HG03442 (cell line): ENCODE measurements at regions not wholly inside any gene's neighbourhood (a gene's known extent, or its start where the extent isn't known, plus 50 kb on each side); places are given as distances from the start of the nearest gene placed in this dataset.
"Not testable (repeated sequence)": the region's sequence is repeated elsewhere in the genome, so short reads cannot be mapped to it uniquely, and the experiment has no call there.

Experiments
- ATAC-seq: cut with Tn5 transposase; IDR thresholded peaks from one replicate; pipeline ENCODE4 v1.9.1; 2021; ENCODE audit warnings: mild to moderate bottlenecking, moderate library complexity; ENCODE audit not compliant: unreplicated experiment

- not testable (repeated sequence) for ATAC-seq
Observed at GRCh38 chr20:30164389-30164788, 1093.1 kb upstream of the DEFB115 start.

- ATAC-seq, result no peak
Observed at GRCh38 chr20:30167540-30167939, 1089.9 kb upstream of the DEFB115 start.

GRCh38 chr20:30168025-30168799, 1089.3 kb upstream of the DEFB115 start:
- ATAC-seq, result no peak

GRCh38 chr20:30168800-30169138, 1088.7 kb upstream of the DEFB115 start:
- no peak for ATAC-seq

- no peak for ATAC-seq
Observed at GRCh38 chr20:30175681-30176080, 1081.8 kb upstream of the DEFB115 start.

- ATAC-seq, result not testable (repeated sequence)
Observed at GRCh38 chr20:30183124-30183523, 1074.3 kb upstream of the DEFB115 start.

GRCh38 chr20:30191785-30192184, 1065.7 kb upstream of the DEFB115 start:
- not testable (repeated sequence) for ATAC-seq

GRCh38 chr20:30234477-30234876, 1023.0 kb upstream of the DEFB115 start:
- not testable (repeated sequence) for ATAC-seq

GRCh38 chr20:30275073-30275472, 982.4 kb upstream of the DEFB115 start:
- not testable (repeated sequence) for ATAC-seq

GRCh38 chr20:30281584-30282197, 975.8 kb upstream of the DEFB115 start:
- ATAC-seq, result no peak

- ATAC-seq, result peak; percentile 47
Observed at GRCh38 chr20:30283476-30284280, 973.8 kb upstream of the DEFB115 start.

GRCh38 chr20:30284281-30284905, 973.1 kb upstream of the DEFB115 start:
- ATAC-seq, result no peak

GRCh38 chr20:30285677-30286076, 971.8 kb upstream of the DEFB115 start:
- ATAC-seq, result no peak

GRCh38 chr20:30286157-30286556, 971.3 kb upstream of the DEFB115 start:
- no peak for ATAC-seq

- ATAC-seq, result not testable (repeated sequence)
Observed at GRCh38 chr20:30287459-30287858, 970.0 kb upstream of the DEFB115 start.

GRCh38 chr20:30288346-30288745, 969.1 kb upstream of the DEFB115 start:
- no peak for ATAC-seq

GRCh38 chr20:30289049-30289448, 968.4 kb upstream of the DEFB115 start:
- ATAC-seq, result not testable (repeated sequence)

- ATAC-seq, result not testable (repeated sequence)
Observed at GRCh38 chr20:30289711-30290141, 967.7 kb upstream of the DEFB115 start.

GRCh38 chr20:30290361-30291063, 967.0 kb upstream of the DEFB115 start:
- not testable (repeated sequence) for ATAC-seq

GRCh38 chr20:30291064-30291379, 966.4 kb upstream of the DEFB115 start:
- not testable (repeated sequence) for ATAC-seq

GRCh38 chr20:30291686-30292085, 965.8 kb upstream of the DEFB115 start:
- ATAC-seq, result not testable (repeated sequence)
